ENCODE measurements at regions not wholly inside any gene's neighbourhood (a gene's known extent, or its start where the extent isn't known, plus 50 kb on each side); places are given as distances from the start of the nearest gene placed in this dataset.
A peak's percentile ranks its signal among the peaks of the same experiment; 100 is the strongest.

DNA sequence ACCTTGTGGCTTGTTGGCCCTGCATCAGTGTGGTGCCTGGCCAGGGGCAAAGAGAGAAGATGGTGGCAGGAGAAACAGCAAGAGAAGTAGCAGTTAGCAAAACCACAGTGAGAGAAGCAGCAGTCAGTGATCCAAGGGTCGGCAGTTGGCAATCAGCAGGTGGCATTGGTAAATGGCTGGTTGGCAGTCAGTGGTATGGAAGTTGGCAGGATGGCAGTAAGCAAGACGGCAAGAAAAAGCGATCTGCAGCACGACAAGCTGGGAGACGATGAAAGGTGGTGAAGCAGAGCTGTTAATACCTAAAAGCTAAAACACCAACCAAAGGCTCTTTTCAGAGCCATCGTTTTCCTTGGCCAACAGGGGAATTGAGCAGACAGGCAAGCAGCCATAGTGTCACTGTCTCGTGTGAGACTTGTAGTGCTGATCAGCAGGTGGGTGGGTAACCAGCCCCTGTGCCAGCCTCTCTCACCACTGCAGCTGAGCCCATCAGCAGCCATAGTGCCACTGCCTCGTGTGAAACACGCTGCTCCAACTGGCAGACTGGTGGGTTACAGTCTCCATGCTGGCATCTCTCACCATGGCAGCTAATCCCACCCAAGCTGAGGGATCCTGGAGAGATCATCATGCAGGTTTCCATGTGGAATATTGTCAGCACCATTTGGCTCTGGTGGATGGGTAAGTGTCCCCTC, 2078.4 kb downstream of the PCDH7 start:
- no peak for DNase-seq

DNA sequence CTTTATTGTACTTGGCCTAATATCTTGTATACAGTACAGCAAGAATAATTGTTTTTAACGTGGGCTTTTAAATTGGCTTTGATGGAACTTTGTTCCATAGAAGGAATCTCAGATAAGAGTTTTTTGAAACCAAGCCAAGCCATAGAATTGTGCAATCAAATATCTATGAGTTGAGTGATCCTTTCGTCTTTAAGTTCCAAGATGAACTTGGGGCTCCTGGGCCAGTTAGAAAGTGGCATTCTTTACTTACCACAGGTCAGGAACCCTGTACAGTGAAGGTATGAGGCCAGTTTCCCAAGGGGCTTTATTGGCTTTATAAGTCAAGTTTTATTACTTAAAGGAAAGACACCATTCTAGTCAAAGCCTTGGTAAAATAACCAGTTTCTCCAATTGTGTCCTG, 2104.2 kb downstream of the PCDH7 start:
- DNase-seq = no peak

DNA sequence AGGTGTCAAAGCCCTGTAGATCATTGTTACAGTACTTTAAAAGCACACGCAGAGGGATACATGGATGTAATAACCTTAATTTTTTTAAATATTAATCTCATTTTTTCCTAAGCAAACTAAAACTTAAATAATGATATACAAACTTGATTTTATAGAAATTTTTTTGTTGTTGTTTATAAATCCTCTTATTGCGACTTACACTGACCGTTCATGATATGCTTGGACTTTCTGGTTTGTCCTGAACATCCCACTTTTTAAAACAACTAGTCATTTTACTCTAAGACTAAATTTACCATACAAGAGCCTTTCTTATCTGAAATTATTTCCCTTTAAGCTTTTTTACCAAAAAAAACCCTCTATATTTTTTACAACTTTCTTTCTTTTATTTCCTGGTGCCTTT, 2106.0 kb downstream of the PCDH7 start:
- peak; percentile 62 for DNase-seq

DNA sequence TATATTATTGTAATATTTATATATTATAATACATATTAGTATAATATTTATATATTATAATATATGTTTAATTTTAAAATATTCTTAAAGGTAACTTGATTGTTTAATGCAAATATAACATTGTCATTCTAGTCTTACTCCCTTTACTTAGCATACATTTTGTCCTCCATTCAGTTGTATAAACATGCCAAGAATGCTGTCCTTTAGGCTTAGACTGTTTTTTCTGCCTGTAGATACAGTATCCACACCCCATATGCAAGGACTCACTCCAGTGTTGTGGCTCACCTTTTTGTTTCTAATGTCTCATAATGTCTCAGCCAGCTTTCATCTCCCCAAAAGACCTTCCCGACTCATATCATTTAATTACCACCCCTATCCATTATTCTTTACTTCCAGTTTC, 2110.0 kb downstream of the PCDH7 start:
- DNase-seq = no peak

DNA sequence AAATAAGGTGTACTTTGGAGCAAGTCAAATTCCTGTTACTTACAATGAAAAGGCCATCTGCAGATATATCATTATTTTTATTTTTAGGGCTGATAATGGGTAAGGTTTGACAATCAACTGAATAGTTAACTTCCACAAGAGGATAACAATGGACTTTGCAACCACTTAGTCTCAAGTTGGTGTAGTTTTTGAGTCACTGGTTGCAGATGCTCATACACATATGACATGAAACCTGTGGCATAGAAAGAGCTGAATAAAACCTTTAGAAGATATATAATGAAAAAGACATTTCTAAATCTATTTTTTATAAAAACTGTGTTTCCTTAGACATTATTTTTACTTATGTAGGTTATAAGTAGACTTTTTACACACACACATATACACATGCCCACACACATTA, 2110.9 kb downstream of the PCDH7 start:
- DNase-seq = peak; percentile 16

DNA sequence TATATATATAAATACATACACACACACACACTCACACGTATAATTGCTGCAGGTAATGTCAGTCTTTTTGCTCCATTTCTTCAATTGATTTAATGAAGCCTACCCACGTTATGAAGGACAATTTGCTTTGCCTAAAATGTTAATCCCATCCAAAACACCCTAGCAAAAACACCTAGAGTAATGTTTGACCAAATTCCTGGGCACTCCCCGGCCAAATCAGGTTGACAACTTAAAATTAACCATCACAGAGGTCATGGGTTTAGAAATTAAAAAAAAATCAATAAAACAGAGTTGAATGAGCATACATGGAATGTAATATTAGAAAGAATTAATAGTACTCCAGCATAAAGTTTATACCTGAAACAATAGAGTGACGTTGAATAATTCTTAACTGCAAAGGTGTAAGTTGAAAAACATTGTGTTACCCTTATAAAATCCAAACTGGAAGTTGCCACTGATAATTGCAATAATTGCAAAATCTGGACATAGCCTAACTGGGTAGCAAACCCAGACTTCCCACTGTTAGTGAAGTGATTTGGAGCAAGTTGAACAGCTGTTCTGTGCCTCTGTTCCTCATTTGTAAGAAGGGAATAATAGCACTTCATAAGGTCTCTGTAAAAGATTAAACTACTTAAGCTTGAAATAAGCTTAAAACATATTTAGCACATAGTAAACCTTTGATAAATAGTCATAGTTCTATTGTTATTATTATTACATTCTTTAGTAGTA, 2120.5 kb downstream of the PCDH7 start:
- peak; percentile 16 for DNase-seq

DNA sequence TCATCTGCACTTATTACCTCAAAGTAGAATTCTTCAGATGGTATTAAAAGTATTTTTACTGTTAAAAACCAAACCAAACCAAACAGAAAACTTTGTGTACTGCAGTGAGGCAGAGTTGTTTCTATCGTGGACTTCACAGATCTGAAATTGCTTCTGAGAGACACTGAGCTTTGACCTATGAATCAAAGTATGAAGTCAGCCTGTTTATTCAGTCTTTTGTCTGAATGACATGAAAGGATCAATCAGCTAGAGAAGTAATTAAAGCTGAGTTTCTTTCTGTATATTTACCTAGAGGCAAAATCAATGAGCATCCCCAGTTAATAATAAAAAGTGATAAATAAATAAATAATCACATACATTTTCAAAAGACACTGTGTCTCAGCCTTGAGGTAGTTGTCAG, 2121.0 kb downstream of the PCDH7 start:
- DNase-seq = peak; percentile 51

DNA sequence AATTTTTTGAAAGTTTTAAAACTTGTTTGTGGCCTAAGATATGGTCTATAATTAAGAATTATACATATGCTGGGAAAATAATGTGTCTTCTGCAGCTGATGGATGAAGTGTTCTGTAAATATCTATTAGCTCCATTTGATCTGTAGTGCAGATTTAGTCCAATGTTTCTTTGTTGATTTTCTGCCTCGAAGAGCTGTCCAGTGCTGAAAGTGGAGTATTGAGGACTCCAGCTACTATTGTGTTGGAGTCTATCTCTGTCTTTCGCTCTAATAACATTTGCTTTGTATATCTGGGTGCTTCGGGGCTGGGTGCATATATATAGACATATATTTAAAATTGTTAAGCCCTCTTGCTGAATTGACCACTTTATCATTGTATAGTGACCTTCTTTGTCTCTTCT, 2127.3 kb downstream of the PCDH7 start:
- peak; percentile 59 for DNase-seq

DNA sequence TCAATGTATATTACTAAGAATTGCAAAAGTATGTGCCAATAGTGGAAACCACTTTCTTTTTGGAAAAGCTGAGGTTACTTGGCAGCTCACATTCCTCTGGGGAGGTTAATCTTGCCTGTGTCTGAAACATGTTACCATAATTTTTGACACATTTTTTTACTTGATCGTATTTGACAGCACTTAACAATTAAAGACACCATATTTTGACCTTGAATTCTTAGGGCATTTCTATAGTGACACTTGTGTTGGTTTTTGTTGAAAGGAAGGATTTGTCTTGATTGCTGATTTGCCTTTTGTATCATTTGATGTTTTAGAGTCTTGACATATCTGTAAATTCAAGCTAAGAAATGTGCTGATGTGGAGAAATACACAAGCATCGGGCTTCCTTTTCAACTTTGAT, 2135.5 kb downstream of the PCDH7 start:
- DNase-seq = no peak

DNA sequence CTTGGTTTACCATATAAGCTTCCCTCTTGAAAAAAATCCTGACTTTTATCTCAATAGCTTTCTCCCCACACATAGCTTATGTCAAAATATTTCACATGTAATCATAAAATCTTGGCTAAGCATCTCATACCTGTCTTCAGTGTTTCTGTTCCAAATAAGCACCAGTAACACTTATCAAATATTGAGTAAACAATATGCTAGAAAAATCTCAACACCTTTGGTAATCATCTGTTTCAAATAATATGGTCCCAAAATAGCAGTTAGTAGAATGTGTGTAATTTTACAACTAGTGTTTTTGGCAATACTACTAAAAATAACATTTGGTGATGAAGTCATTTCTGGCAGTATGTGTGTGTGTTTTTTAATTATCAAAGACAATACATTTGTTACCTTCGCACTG, 2138.2 kb downstream of the PCDH7 start:
- peak; percentile 54 for DNase-seq

DNA sequence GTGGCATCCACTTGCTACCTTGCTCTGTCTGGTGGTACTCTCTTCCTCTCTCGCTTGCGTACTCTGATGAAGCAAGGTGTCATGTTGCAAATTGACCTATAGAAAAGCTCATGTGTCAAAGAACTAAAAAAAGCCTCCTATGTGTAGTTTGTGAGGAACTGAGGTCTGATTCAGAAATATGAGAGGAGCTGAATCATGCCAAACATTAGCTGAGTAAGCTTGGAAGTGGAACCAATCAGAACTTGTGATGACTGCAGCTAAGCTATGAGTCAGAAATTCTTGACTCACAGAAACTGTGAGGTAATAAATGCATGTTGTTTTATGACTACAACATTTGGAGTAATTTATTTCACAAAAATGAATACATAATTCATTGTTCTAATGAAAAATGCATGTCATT, 2138.8 kb downstream of the PCDH7 start:
- DNase-seq = peak; percentile 95

DNA sequence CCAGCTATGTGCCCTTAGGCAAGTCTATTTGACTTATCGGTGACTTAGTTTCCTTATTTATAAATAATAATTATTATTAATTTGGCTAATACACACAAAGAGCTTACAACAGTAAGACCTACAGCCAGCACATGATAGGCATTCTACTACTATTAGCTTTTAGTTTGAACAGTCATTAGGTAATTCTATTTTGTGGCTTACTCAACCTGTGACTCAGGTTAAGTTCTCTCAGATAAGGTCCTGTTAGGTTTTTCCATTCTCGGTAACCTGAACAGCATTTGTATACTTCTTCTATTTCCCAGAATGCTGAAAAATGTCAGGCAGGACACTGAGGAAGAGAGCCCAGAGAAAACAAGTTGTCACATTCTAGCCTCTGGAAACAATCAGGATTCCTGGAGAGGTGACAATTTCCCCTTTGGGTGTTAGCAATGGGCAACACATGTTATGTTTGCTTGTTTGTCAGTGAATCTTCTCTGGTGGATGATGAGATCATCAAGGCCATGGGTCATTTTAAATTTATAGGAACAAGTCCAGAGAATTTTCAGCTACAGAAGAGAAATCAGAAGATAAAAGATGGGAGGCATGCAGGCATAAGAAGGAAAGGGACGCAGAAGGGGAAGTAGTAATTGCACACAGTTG, 2144.7 kb downstream of the PCDH7 start:
- DNase-seq = no peak

DNA sequence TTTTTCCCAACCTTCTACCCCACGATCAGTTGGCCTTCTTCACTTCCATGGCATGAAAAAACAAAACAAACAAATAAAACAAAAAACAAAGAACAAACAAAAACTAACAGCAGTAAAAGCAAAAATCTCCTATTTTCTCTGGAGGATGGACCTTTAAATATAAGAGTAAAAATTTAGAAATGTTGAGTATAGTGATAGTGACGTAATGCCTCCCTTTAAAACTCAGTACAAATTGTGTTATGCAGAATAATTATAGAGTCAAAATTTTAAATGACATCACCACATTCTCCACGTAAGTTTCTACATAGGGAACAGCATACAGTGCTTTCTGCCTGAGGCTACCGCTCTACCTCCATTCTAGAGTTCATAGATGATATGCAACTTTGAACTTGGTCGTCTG, 2156.4 kb downstream of the PCDH7 start:
- DNase-seq = no peak

DNA sequence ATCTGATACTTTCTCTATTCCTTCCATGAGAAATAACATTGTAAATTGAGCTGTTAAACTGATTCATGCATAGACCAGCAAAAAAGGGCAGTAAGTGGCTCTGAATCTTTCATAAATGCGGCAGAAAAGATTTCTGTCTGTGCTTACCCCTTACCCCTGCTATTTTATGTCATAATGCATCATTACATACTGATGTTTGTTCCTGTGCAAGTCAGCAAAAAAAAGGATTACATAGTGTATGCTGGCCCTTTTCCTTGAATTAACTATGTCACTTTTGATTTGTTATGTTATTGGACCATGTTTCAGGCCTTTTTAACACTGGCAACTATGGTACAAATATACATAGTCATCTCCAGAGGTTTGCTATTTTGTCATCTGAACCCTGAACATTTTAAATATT, 2159.7 kb downstream of the PCDH7 start:
- DNase-seq = no peak

DNA sequence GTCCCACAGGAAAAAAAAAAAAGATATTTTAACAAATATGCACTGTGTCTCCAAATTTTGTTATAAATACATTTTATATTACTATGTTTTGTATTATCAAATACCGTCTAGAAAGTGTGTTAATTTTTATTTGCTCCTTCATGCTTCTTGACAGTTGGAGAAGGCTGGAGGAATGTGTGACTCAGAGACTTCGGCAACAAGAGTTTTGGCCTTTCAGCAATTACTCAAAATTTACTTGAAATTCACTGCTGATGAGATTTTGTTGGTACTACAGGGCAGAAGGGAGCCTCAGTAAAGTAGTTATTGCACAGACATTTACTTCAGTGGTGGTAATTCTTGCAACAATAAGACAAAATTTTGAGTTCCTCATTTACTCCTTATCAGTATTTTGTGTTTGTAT, 2164.0 kb downstream of the PCDH7 start:
- DNase-seq = peak; percentile 15

DNA sequence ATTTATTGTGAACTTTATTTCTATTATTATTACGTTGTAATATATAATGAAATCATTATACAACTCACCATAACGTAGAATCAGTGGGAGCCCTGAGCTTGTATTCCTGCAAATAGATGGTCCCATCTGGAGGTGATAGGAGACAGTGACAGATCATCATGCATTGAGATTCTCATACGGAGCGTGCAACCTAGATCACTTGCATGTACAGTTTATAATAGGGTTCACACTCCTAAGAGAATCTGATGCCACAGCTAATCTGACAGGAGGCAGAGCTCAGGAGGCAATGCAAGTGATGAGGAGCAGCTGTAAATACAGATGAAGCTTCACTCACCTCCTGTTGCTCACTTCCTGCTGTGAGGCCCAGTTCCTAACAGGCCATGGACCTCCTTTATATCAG, 2170.2 kb downstream of the PCDH7 start:
- no peak for DNase-seq

DNA sequence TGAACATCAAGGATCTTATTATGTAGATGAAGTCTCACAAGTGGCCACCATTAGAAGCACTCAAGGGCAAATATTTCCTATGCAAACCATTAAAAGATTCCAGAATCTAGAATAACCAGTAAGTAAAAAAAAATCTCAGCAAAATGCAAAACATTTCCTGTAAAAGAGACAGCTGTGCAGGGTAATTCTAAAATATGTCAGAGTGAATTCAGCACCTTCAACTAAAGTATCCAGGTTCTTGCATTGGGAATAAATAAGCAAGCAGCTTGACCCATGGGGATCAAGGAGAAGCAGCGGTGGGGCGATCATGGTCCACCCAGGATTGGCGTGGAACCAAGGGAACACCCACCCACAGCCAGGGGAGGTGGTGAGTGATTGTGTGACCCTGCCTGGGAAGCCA, 2188.9 kb downstream of the PCDH7 start:
- DNase-seq = no peak

DNA sequence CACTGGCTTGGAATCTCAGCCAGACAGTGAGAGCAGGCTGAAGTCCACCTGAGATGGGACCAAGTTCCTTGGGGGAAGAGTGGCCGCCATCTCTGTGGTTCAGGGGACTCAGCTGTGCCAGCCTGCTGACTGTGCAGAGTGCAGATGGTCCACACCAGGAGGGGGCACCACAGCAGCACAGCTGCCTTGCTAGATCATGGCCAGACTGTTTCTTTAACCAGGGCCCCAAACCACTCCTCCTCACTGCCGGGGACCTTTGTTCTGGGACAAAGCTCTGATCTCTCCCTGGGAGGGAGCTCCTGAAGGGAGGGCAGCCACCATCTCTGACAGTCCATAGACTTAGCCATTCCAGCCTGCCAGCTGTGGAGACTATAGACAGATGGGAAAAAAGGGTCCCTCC, 2189.6 kb downstream of the PCDH7 start:
- DNase-seq = peak; percentile 20

DNA sequence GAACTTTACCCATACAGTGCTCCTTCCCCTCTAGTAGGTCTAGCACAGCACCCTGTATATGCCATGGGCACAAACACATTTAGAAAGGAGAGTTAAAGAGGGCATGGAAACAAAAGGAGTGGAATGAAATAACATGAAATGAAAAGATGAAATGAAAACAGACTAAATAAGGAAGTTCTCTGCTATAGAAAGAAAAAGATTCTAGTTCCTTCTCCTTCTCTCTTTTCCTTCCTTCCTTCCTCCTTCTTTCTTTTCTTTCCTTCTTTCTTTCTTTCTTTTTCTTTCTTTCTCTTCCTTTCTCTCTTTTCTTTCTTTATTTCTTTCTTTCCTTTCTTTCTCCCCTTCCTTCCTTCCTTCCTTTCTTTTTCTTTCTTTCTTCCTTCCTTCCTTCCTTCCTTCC, 2197.4 kb downstream of the PCDH7 start:
- no peak for DNase-seq

DNA sequence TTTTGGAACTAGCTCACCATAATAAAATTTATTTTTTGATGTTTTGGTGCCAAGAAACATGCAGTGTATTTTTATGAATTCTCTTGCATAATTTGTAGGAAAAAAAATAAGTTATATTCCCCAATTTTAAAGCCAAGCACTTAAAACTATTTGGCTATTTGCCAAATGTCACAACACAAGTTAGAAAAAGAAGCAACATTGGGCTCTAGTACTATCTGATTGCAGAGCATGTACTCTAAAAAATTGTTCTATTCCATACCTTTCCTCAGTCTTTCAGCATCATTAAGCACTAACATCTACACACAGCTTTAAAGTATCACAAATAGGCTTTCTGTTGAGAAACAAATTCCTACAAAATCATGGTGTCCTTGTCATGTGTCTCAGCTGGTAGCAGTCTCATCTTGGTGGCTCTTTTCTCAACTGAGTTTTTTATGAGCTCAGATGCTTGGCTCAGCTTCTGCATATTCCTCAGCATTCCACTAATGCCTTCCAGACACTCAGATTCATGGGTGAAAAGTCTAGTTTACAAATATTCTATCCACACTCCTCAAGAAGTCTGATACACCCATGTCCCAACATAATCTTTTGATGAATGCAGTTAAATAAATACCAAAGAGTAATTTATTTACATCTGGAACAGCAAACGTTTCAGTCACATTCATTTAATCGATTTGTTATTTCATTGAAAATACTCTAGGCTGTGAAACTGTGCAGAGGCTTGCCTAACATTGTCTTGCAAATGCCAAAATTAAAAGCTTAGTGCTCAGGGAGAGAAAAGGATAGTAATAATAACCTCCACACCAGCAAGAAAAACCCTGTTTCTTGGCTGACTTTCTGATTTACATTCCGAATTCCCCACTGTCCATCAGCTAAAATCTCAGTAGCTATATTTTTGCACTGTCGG, 2209.9 kb downstream of the PCDH7 start:
- DNase-seq = no peak

DNA sequence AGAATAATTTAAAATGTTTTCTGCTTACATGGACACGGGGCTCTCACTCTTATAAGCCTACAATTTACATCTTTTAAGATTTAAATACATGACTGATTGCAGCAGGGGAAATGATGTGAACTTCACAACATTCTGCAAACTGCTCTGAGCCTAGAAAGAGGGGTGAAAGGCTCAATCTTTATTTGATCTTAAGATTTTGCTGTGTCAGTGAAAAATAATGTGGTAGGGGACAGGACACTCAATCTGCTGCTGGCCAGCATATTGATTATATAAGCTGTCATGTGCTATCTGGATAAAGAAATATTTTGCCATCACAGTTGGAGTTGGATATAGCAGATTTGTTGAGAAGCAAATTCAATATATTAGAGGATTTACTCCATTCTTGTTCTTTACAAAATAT, 2210.5 kb downstream of the PCDH7 start:
- DNase-seq = no peak

DNA sequence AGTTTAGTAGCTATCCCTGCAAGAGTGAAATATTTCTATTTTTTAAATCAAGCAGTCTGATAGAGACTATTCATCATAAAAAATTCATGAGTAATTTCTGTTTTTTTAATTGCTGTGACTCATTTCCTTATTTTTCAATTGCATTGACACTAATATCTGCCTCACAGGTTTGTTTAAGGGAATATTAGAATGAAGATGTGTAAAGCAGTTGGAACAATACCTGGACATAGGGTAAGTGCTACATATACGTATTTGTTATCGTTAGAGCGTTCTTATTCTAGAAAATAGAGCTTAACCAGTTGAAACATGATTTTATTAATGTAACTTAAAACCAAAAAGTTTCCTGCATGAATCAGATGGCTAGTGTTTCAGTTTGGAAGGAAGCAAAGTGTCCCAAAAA, 2211.3 kb downstream of the PCDH7 start:
- no peak for DNase-seq

DNA sequence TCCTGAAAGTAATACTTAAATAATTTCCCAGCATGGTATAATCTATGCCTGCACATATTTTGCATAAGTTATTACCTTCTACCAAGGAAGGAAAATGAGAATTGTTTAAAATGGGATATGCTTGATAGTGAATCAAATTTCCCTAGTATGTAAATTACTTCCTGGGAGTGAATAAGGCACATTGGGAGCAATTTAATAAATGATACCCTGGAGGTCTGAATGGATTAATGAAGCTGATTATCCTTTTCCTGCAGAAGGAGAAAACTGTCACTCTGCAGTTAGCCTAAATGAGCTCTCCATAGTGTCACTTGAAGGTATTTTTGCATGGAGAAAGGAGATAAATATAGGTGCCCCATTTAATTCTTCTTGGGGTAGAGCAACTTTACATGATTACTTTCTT, 2212.0 kb downstream of the PCDH7 start:
- DNase-seq = no peak

Data from DMS53 (cell line).